HG02852 (cell line): ENCODE measurements at regions not wholly inside any gene's neighbourhood (a gene's known extent, or its start where the extent isn't known, plus 50 kb on each side); places are given as distances from the start of the nearest gene placed in this dataset.

Source experiments
- ATAC-seq: cut with Tn5 transposase; IDR thresholded peaks from one replicate; pipeline ENCODE4 v1.9.1; 2021; ENCODE audit warnings: mild to moderate bottlenecking, moderate library complexity; ENCODE audit not compliant: unreplicated experiment

GRCh38 chr2:9738062-9738461 lies 105.2 kb upstream of the TAF1B start:
- no peak for ATAC-seq

DNA sequence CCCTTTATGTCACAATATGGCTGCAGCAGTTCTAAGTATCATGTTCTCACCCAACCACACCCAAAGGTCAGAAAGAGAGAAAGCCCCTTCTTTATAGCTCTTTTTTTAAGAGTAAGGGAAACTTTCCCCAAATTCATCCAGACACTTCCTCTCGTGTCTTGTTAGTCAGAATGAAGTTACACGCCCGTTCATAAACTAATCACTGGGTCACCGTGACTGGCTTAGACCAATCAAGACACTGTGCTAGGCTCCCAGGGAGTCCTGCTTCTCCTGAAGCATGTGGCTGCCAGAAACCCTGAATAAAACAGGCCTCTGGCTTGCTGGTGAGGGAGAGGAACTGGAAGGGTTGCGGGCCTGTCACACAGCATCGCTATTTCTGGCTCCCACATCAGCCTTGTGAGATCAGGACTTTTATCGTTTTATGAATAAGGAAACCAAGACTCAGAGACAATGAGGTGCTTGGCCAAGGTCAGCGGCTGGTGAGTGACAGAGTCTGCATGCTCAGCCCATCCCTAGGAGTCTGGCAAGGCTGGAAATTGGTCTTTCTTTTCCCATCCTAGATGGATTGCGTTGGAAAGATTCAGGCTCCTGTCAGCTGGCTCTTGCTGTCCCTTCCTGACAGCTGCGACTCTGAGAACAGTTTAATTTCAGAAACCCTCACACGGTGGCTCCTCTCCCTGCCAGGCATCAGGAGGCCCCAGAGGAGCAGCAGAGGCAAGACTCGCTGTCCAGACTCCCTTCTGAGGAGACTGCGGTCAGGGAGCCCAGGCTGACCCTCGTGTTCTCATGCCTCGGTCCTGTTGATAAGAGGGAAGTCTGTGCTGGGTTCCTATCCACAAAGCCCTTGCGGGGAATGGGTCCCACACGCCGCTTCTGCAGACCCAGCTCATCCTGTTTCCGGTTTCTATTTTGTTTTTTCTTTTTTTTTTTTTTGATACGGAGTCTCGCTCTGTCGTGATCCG lies 104.5 kb upstream of the TAF1B start:
- ATAC-seq, result peak; percentile 62

- ATAC-seq, result no peak
Measured at GRCh38 chr2:9739531-9739964, 103.7 kb upstream of the TAF1B start.

GRCh38 chr2:9740382-9741073 lies 102.7 kb upstream of the TAF1B start:
- ATAC-seq, result no peak

DNA sequence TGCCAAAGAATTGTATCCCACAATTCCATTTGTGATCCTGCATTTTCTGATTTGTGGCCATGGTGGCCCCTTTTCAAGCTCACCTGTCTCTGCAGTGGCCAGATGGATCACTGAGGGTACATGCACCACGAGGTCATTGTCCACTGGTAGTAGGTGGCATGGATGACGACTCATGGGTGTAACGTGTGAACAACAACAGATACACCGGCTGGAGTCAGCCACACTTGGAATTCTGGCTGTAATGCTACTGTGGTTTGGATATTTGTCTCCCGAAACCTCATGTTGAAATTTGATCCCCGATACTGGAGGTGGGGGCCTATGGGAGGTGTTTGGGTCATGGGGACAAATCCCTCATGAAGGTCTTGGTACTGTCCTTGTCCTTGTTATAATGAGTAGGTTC lies 102.2 kb upstream of the TAF1B start:
- ATAC-seq, result no peak

DNA sequence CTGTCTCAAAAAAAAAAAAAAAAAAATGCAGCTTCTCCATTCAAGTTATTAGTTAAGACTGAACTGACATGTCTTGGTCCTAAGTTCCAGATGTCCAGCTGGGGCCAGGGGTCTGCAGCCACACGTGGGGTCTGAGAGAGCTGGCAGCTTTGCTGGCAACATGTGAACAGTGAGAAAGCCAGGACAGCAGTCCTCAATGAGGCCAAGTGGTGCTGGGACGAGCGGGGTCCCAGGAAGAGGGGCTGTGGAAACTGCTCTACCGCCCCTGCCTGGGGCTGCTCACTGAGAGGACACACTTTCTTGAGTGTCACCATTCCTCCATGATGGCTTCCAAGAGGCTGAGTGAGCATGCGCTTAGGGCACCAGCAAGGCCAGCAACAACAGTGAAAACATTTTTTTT lies 100.7 kb upstream of the TAF1B start:
- no peak for ATAC-seq

DNA sequence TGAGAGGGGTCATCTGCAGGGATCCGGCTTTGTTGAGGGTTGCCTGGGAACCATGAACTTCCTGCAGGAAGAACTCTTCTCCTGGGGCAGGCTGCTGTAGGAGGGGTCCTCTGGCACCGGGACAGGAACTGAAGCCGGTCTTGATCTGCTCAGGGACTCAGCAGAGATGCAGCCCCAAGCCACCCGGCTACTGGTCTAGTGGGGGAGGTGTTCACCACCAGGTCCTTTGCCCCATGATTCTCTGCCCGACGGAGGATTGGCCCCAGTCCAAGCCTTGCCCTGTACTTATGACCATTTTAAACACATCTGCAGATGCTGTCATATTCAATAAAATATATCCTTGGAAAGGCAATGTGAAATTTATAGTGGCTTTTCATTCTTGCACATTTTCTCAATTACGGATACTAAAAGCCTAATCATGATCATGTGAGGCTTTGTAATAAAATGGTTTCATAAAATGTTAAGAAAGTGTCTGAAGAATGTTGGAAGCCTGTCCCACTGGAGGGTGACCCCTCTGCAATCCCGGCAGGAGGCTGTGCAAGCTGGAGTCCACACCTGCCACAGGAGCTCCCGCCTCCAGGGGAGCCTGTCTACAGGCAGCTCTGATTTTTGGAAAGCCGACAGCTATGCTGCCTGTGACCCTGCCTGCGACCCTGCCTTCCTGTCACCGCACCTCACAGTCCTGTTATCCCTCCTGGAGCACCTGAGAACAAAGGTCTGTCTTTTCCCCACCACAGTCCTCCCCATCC lies 98.8 kb upstream of the TAF1B start:
- no peak for ATAC-seq

- ATAC-seq, result no peak
Measured at GRCh38 chr2:9745153-9745899, 97.9 kb upstream of the TAF1B start.

- no peak for ATAC-seq
Measured at GRCh38 chr2:9747396-9747795, 95.9 kb upstream of the TAF1B start.

GRCh38 chr2:9748577-9748976 lies 94.7 kb upstream of the TAF1B start:
- peak; percentile 35 for ATAC-seq

DNA sequence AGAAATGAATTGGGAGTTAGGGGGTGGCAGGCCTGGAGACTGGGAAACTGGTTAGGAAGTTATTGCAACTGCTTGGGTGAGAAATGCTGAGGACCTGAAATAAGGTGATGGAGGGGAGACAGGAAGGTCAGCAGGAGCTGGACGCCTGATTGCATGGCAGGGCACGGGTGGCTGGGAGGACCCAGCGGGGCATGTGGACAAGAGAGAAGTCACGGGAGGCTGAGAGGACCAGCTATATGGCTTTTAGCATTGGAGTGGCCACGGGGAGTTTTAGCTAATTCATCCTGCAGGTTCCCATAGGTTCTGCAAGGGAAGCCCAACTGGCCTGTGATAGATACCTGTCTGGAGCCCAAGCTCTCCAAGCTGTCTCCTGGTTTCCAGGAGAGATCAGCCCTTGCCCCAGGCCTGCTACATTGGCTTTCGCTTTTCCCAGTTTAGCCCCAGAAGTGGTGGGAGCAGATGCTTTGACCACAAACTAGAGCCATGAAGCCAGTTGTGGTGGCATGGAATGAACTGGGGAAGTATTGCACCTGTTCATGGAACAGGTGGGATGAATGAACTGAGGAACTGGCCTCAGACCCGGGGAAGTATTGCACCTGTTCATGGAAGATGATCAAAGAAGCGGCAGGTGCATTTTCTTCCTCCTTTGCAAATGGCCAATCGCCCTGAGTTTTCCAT lies 93.6 kb upstream of the TAF1B start:
- no peak for ATAC-seq

DNA sequence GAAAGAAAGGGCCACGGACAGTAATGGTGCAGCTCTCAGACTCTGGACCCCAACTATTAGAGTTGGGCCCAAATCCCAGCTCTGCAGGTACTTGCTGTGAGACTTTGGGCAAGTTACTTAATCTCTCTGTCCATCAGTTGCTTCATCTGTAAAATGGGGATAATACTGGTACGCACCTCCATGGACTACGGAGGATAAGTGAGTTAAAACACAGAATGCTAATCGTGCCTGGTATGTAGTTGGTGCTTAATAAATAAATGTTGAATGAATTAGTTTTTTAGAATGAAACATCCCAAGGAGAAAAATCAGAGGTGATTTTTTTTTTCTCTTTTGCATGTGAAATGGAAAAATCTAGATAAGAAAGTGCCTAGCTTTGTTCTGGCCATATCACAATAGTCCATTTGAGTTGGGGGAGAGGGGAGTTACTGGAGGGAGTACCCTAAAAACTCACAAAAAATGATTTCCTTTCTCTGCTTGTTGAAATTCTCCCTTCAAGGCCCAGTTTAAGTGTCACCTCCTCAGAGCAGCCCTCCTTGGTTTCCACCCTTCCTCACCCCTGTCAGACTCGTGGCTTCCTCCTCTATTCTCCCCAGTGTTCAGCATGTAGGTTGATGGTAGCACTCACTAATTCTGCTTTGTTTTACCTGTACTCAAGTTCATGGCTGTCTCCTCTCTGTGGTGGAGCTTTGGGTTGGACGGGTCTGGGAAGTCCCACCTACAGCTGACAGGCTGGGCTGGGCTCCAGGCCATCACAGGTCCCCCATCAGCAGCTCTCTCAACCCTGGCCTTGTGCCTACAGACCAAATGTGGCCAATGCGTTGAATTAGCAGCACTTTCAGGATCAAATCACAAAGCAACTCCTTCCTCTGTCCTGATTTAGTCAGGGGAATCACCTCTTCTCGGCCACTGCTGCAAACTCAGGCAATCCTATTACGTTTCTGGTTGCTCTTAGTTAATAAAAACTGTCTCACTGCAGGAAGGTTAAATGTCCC lies 92.8 kb upstream of the TAF1B start:
- no peak for ATAC-seq

DNA sequence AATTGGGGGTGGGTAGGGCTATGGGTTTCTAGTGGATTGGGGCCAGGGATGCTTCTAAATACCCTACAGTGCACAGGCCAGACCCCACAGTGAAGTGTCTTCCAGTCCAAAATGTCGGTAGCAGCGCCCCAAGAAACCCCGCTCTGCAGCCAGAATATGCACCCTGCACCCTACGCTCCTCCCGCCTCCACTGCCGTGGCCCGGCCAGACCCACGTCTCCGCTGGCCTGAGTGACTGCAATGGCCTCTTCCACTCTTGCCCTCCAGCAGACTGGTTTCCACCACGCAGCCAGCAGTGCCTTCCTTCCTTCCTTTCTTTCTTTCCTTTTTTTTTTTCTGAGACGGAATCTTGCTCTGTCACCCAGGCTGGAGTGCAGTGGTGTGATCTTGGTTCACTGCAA lies 91.4 kb upstream of the TAF1B start:
- no peak for ATAC-seq

DNA sequence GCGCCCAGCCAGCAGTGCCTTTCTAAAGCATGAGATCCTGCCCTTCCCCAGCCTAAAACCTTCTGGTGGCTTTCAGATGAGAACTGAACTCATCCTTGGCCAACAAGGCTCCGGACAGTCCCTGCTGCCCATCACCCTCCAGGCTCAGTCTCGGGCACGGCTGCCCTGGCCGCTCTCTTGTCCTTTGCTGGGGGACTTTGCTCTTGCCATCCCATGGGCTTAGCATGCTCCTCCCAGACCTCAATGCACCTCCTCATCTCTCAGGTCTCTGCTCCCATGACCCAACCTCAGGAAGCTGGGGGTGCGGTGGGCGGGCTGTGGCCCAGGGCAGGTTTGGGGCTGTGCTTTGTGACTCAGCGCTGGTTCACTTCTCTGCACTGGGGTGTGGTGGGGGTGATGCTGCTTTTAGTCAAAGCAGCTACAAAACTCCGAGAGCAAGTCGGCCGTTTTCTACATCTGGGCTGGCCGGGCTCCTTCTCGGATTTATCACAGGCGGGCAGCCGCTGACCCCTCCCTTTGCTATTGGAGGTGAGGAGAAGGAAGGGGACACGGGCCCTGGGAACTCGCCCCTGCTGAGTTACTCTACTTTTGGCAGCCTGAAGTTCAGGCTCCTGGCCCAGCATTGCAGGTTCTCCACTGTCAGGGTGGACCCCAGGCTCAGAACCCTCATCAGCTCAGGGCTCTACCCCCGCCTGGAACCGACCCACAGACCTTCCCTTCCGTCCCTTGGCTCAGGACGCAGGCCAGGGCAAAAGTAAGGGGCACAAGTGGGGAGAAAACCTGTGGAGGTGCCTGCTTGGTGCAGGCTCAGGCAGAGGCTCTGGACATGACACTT lies 90.6 kb upstream of the TAF1B start:
- peak; percentile 42 for ATAC-seq

DNA sequence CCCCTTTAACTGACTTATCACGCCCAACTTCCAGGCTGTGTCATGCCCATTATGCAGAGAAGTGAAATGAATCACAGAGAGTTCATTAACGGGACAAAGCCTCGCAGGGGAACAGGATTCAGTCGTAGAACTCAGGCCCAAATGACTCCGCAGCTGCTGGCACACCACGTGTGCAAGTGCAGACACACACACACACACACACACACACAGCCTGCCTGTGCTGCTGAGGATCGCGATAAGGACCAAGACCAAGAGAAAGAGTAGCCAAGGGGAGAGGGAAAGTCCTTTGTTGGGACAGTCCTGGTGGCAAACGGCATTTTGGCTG lies 90.0 kb upstream of the TAF1B start:
- peak; percentile 61 for ATAC-seq

- no peak for ATAC-seq
Measured at GRCh38 chr2:9753665-9754531, 89.4 kb upstream of the TAF1B start.

DNA sequence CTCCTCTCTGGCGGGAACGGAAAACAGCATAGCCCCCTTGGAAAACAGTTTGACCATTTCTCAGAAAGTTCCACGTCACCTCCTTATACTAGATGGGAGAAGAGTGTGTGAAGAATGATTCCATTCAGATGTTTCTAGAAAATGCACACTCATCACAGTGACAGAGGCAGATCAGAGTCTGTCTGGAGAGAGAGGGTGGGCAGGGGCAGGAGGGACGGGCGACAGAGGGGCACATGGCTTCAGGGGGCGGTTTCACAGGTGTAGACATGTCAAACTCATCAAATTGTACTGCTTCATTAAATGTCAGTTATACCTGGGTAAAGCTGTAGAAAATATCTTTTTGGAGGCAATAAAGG lies 88.8 kb upstream of the TAF1B start:
- no peak for ATAC-seq
